ENCODE measurements at regions not wholly inside any gene's neighbourhood (a gene's known extent, or its start where the extent isn't known, plus 50 kb on each side); places are given as distances from the start of the nearest gene placed in this dataset.
"Not testable (repeated sequence)": the region's sequence is repeated elsewhere in the genome, so short reads cannot be mapped to it uniquely, and the experiment has no call there.

DNA sequence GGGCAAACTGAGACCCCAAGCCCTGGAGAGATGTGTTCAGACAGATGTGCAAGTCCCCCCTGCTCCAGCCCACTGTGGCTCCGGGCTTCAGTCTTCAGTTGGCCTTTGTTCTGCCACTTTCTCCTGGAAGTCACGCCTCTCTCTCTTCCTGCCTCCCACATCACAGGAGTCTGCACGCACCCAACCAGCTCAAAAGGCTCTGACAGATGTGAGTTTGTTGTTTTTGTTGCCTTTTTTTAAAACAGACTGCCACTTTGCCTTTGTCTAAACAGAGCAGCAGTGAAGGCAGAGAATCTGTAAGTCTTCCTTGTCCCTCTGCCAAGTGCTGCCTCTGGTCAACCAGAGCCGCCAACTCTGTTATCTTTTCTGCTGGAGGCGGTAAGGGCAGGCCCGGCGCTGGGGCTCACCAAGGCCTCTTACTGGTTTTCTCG lies 149.7 kb downstream of the TFAP2C start:
- H3K4me3 ChIP-seq (ENCODE audit: low read depth, low read length): no peak overlapping the region
- TF ChIP-seq, protein P1, sequence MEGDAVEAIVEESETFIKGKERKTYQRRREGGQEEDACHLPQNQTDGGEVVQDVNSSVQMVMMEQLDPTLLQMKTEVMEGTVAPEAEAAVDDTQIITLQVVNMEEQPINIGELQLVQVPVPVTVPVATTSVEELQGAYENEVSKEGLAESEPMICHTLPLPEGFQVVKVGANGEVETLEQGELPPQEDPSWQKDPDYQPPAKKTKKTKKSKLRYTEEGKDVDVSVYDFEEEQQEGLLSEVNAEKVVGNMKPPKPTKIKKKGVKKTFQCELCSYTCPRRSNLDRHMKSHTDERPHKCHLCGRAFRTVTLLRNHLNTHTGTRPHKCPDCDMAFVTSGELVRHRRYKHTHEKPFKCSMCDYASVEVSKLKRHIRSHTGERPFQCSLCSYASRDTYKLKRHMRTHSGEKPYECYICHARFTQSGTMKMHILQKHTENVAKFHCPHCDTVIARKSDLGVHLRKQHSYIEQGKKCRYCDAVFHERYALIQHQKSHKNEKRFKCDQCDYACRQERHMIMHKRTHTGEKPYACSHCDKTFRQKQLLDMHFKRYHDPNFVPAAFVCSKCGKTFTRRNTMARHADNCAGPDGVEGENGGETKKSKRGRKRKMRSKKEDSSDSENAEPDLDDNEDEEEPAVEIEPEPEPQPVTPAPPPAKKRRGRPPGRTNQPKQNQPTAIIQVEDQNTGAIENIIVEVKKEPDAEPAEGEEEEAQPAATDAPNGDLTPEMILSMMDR (conservative IDR thresholded peaks at IDR 0.05; ENCODE audit: low read depth, low read length): no peak
- DNase-seq (ENCODE audit: low read depth): peak; percentile 56

DNA sequence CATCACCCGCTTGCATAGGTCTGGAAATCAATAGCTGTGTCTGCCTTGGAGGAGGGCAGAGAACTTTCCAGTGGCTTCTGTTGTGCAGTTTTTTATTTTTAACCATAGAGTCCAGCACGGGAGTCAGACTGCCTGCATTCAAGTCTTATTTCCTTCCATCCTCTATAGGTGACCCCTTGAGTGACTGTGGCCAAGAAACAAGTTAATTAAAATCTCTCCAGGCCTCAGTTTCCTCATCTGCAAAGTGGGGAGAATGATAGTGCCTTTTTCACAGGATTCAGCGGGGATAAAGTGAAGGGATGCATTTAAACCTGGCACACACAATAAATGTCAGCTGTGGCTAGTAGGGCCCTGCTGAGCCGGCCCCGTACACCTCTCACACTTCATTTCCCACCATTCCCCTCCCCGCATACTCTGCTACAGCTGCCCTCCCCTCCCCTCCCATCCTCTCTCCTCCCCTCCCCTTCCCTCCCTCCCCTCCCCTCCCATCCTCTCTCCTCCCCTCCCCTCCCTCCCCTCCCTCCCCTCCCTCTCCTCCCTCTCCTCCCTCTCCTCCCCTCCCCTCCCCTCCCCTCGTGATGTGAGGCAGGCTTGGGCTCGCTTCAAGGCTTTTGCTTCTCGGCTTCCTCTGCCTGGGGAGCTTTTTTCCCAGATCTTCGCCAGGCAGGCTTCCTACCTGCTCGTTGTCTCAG lies 150.5 kb downstream of the TFAP2C start:
- no peak for DNase-seq (ENCODE audit: low read depth)
- H3K4me3 ChIP-seq (ENCODE audit: low read depth, low read length): no peak overlapping the region
- TF ChIP-seq, protein P1 (conservative IDR thresholded peaks at IDR 0.05; ENCODE audit: low read depth, low read length): no peak

DNA sequence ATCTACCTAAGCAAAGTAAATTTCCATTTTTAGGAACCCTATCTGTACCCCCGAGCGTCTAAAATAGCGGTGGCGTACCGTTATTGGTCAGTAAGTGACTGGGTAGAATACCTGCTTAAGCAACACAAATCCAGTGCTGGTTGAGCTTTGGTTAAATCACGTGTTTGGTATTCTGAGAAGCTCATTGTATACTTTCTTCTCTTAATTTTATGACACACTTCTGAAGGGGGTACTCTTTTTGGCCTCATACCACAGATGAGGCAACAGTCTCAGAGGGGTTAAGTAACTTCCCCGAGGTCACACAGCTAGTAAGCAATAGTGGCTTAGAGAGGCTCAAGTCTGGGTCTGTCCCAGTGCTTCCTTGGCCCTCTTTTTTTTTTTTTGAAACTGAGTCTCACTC lies 151.2 kb downstream of the TFAP2C start:
- no peak for DNase-seq (ENCODE audit: low read depth)
- TF ChIP-seq, protein P1 (conservative IDR thresholded peaks at IDR 0.05; ENCODE audit: low read depth, low read length): no peak
- no peak overlapping the region for H3K4me3 ChIP-seq (ENCODE audit: low read depth, low read length)

DNA sequence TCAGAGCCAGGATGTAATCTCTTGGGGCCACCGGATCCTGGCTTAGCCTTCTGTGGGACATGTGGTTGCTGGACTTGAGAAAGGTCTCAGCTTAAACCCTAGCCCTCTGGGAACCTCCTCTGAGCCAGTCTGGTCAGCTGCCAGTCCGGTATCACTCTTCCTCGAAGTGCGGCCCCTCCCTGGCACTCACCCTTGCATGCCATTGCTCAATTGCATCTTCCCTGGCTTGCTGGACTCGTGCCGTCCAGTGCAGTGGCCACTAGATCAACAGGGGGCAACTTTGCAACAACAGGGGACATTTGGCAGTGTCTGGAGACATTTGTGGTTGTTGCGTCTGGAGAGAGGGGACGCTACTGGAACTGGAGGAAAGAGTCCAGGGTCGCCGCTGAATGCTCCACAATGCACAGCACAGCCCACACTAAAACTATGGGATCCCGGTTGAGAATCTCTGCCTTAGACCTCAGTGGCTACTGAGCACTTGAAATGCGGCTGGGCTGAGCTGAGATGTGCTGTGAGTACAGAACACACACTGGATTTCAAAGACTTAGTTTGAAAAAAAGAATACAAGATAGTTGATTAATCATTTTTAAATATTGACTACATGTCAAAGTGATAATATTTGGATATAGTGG lies 152.1 kb downstream of the TFAP2C start:
- peak; percentile 50 for DNase-seq (ENCODE audit: low read depth)
- TF ChIP-seq, protein P1 (conservative IDR thresholded peaks at IDR 0.05; ENCODE audit: low read depth, low read length): no peak
- H3K4me3 ChIP-seq (ENCODE audit: low read depth, low read length): no peak overlapping the region

DNA sequence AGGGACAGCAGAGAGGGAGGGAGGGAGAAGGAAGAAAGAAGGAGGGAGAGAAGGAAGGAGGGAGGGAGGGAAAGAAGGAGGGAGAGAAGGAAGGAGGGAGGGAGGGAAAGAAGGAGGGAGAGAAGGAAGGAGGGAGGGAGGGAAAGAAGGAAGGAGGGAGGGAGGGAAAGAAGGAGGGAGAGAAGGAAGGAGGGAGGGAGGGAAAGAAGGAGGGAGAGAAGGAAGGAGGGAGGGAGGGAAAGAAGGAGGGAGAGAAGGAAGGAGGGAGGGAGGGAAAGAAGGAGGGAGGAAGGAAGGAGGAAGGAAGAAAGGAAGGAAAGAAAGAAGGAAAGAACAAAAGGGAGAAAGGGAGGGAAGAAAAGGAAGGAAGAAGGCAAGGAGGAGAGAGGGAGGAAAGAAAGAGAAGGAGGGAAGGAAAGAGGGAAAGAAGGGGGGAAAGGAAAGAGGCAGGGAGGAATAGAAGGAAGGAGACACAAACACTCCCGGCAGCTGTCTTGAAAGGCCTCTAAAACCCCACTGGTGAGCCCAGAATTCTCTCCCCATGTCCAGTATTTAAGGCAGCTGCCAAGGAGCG lies 153.0 kb downstream of the TFAP2C start:
- DNase-seq (ENCODE audit: low read depth); H3K4me3 ChIP-seq (ENCODE audit: low read depth, low read length): not testable (repeated sequence)

DNA sequence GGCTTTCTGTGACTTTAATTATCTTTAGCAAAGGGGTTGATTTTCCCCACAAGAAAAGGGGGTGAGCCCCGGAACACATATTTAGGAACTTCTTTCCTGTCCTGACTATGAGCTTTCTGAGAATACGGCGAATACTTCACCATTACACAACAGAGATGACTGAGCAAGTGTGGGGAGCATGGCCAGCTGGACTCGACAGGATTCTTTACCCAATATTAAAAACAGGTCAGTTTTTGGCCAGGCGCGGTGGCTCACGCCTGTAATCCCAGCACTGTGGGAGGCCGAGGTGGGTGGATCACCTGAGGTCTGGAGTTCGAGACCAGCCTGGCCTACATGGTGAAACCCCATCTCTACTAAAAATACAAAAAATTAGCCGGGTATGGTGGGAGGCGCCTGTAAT lies 153.7 kb downstream of the TFAP2C start:
- H3K4me3 ChIP-seq (ENCODE audit: low read depth, low read length): not testable (repeated sequence)
- DNase-seq (ENCODE audit: low read depth): peak; percentile 45

DNA sequence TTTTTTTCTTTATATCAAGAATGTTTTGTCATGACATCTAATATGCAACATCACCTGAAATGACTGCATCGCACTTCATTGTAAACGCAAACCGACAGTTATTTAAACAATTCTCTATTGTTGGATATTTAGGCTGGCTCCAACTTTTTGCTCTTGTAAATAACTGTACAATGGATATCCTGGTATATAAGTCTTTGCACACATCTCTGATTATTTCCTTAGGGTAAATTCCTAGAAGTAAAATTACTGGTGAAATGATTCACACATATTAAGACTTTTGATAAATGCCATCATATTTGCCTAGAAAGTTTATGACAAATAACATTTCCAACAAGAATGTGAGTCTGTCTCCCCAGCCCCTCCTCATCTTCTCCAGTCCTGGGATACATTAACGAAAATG lies 154.7 kb downstream of the TFAP2C start:
- H3K4me3 ChIP-seq (ENCODE audit: low read depth, low read length): no peak overlapping the region
- TF ChIP-seq, protein P1 (conservative IDR thresholded peaks at IDR 0.05; ENCODE audit: low read depth, low read length): no peak
- DNase-seq (ENCODE audit: low read depth): no peak

DNA sequence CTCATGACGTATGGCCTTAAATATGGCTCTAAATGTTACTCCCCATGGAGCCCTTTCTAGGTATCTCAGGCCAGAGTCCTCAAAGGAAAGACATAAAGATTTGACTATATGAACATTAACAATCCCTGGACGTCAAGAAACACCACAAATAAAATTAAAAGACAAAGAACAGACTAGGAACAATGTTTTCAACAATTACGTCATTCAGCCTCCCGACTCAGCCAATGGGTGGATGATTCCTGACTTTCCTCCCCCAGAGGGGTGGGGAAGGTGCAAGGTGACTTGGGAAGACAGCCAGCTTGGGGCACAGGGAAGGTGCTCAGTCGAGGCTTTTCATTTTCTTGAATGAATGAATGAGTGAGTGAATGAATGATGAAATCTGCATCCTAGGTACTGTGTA lies 157.4 kb downstream of the TFAP2C start:
- TF ChIP-seq, protein P1 (conservative IDR thresholded peaks at IDR 0.05; ENCODE audit: low read depth, low read length): no peak
- no peak for DNase-seq (ENCODE audit: low read depth)
- no peak overlapping the region for H3K4me3 ChIP-seq (ENCODE audit: low read depth, low read length)

All from choroid plexus epithelial cell (primary cell).